ENCODE measurements at regions not wholly inside any gene's neighbourhood (a gene's known extent, or its start where the extent isn't known, plus 50 kb on each side); places are given as distances from the start of the nearest gene placed in this dataset.

GRCh38 chr3:161598639-161599038 is 102.0 kb downstream of the OTOL1 start:
- H3K27ac Mint-ChIP-seq, result no peak overlapping the region
- no CpG with 5 or more reads among the region's 2 CpGs for WGBS (ENCODE audit: extremely low coverage, insufficient read length, low lambda C conversion rate)
- H2BK15ac ChIP-seq (ENCODE audit: low read depth, low read length), result no peak overlapping the region

More at GRCh38 chr3:161598639-161599038, 102.0 kb downstream of the OTOL1 start:
- H3K79me1 ChIP-seq (ENCODE audit: insufficient read depth, low read depth, low read length, poor library complexity, severe bottlenecking), result no peaks in the 10 kb centered on the region
- no peak overlapping the region for H3K4me2 ChIP-seq (ENCODE audit: insufficient read depth, insufficient read length, low read length)
- no peak overlapping the region for H4K5ac ChIP-seq (ENCODE audit: insufficient read length, low read depth, low read length)
- TF ChIP-seq CTCF (conservative IDR thresholded peaks at IDR 0.05), result no peak
- no peak overlapping the region for H3T11ph ChIP-seq (ENCODE audit: low read length)
- no peaks in the 10 kb centered on the region for H4K20me1 ChIP-seq (ENCODE audit: control insufficient read depth, insufficient read depth, insufficient read length)
- no peak overlapping the region for H2BK120ac ChIP-seq (ENCODE audit: low read depth, low read length, poor library complexity, severe bottlenecking)
- no peaks in the 10 kb centered on the region for H3K9me3 ChIP-seq (ENCODE audit: control insufficient read depth, low read depth, low read length)
- H3K27ac ChIP-seq (ENCODE audit: insufficient read length, low read depth, low read length), result no peak overlapping the region
- H2BK12ac ChIP-seq (ENCODE audit: insufficient read length, low read depth, low read length), result no peak overlapping the region
- H3K36me3 Mint-ChIP-seq (ENCODE audit: insufficient read depth in 1 of 3, low read depth in 3 of 3), result no peaks in the 10 kb centered on the region
- H4K91ac ChIP-seq (ENCODE audit: insufficient read length, low read depth, low read length), result no peak overlapping the region
- no peak overlapping the region for H2BK20ac ChIP-seq (ENCODE audit: low read depth, low read length, poor library complexity, severe bottlenecking)
- peaks cover 15 to 18% of the 10 kb centered on the region in 2 experiments for H3K4me1 Mint-ChIP-seq
- H3K27me3 ChIP-seq (ENCODE audit: insufficient read depth, low read length), result no peaks in the 10 kb centered on the region
- no peak overlapping the region for H3K9ac ChIP-seq (ENCODE audit: extremely low read depth, insufficient read length, low read length)
- H3K23me2 ChIP-seq (ENCODE audit: insufficient read length, low read depth, low read length, poor library complexity, severe bottlenecking), result no peaks in the 10 kb centered on the region
- H3K14ac ChIP-seq (ENCODE audit: insufficient read depth, low read length), result no peak overlapping the region
- no peak overlapping the region for H2AK5ac ChIP-seq (ENCODE audit: insufficient read length, low read length)
- H2BK5ac ChIP-seq (ENCODE audit: insufficient read length, low read length), result no peak overlapping the region
- no peak for DNase-seq
- H3K56ac ChIP-seq (ENCODE audit: insufficient read length, low read depth, low read length), result no peak overlapping the region
- H3K79me2 ChIP-seq (ENCODE audit: insufficient read depth, low read length), result no peaks in the 10 kb centered on the region
- no peak overlapping the region for H3K23ac ChIP-seq (ENCODE audit: insufficient read length, low read depth, low read length)
- no peak overlapping the region for H4K8ac ChIP-seq (replicated peaks; ENCODE audit: insufficient read length, low read depth, low read length)
- H3K4me1 ChIP-seq (ENCODE audit: insufficient read depth, low read length), result no peaks in the 10 kb centered on the region
- peaks cover 0 to 1% of the 10 kb centered on the region in 2 experiments; a peak in 1 of 5 replicates for H3K9me3 Mint-ChIP-seq
- no peak overlapping the region for H3K4me3 Mint-ChIP-seq
- no peak overlapping the region for H3K18ac ChIP-seq (ENCODE audit: insufficient read length, low read depth, low read length)
- no peak overlapping the region for H2AFZ ChIP-seq (ENCODE audit: low read length)
- no peak overlapping the region for H3K4ac ChIP-seq (ENCODE audit: low read depth, low read length)
- no peaks in the 10 kb centered on the region for H3K27me3 Mint-ChIP-seq (ENCODE audit: low read depth)

Data from H9 (cell line).